ENCODE measurements at regions not wholly inside any gene's neighbourhood (a gene's known extent, or its start where the extent isn't known, plus 50 kb on each side); places are given as distances from the start of the nearest gene placed in this dataset.

GRCh38 chr19:29111576-29111975, 101.4 kb downstream of the UQCRFS1 start:
- H3K79me2 ChIP-seq (ENCODE audit: low read depth) = no peaks in the 10 kb centered on the region
- H2AFZ ChIP-seq = no peak overlapping the region
- no TSS peak for BruUV-seq (replicated peaks)
- no peaks in the 10 kb centered on the region for H3K9me3 ChIP-seq (ENCODE audit: insufficient read depth, low read depth)
- POLR2A ChIA-PET (ENCODE audit: unreplicated experiment) = no interaction called here
- no peak for DNase-seq
- H3F3A ChIP-seq (ENCODE audit: insufficient read depth, low read depth) = no peaks in the 10 kb centered on the region
- no peaks in the 10 kb centered on the region for H3K4me1 ChIP-seq (replicated peaks; ENCODE audit: insufficient read depth)
- H3K27me3 ChIP-seq (ENCODE audit: insufficient read depth, low read depth) = peaks cover 67% of the 10 kb centered on the region
- no peaks in the 10 kb centered on the region for H4K20me1 ChIP-seq (ENCODE audit: insufficient read depth)
- TF ChIP-seq EZH2 (IDR thresholded peaks at IDR 0.05; ENCODE audit: low read depth) = no peak
- TF ChIP-seq CTCF (conservative IDR thresholded peaks at IDR 0.05) = no peak
- intact Hi-C loops (cut with micrococcal nuclease; ENCODE audit: unreplicated experiment) = no loop called here
- H3K4me2 ChIP-seq = no peak overlapping the region
- CTCF ChIA-PET = no interaction called here
- no peaks in the 10 kb centered on the region for H3K36me3 ChIP-seq (ENCODE audit: low read depth)
- H3K9me2 ChIP-seq (ENCODE audit: insufficient read depth) = no peaks in the 10 kb centered on the region
- no peak overlapping the region for H3K27ac ChIP-seq
- H3K4me3 ChIP-seq = no peak overlapping the region

GRCh38 chr19:29107831-29108230, 105.1 kb downstream of the UQCRFS1 start:
- peaks cover 85% of the 10 kb centered on the region for H3K27me3 ChIP-seq (ENCODE audit: insufficient read depth, low read depth)
- CTCF ChIA-PET = no interaction called here
- no TSS peak for BruUV-seq (replicated peaks)

GRCh38 chr19:29106346-29106885, 106.5 kb downstream of the UQCRFS1 start:
- Histone ChIP-seq H3K4me2 (no peak overlapping the region), H3K79me2 (ENCODE audit: low read depth) (no peaks in the 10 kb centered on the region), H2AFZ (no peak overlapping the region), H3K27me3 (ENCODE audit: insufficient read depth, low read depth) (peaks cover 76% of the 10 kb centered on the region), H3K27ac (no peak overlapping the region), H3K4me1 (replicated peaks; ENCODE audit: insufficient read depth) (no peaks in the 10 kb centered on the region), H4K20me1 (ENCODE audit: insufficient read depth) (no peaks in the 10 kb centered on the region), H3F3A (ENCODE audit: insufficient read depth, low read depth) (peaks cover 6% of the 10 kb centered on the region; the same call in 1 of the 2 replicates), H3K36me3 (ENCODE audit: low read depth) (no peaks in the 10 kb centered on the region), H3K9me3 (ENCODE audit: insufficient read depth, low read depth) (no peaks in the 10 kb centered on the region), H3K9me2 (ENCODE audit: insufficient read depth) (no peaks in the 10 kb centered on the region), H3K4me3 (no peak overlapping the region)
- TF ChIP-seq CTCF (conservative IDR thresholded peaks at IDR 0.05) = no peak
- no peak for TF ChIP-seq EZH2 (IDR thresholded peaks at IDR 0.05; ENCODE audit: low read depth)
- CTCF ChIA-PET = no interaction called here
- DNase-seq = no peak
- no TSS peak for BruUV-seq (replicated peaks)
- POLR2A ChIA-PET (ENCODE audit: unreplicated experiment) = no interaction called here
- intact Hi-C loops (cut with micrococcal nuclease; ENCODE audit: unreplicated experiment) = no loop called here

More at GRCh38 chr19:29107831-29108230, 105.1 kb downstream of the UQCRFS1 start:
- Histone ChIP-seq H3K4me2 (no peak overlapping the region), H3K79me2 (ENCODE audit: low read depth) (no peaks in the 10 kb centered on the region), H3K27ac (no peak overlapping the region), H3K36me3 (ENCODE audit: low read depth) (no peaks in the 10 kb centered on the region), H3F3A (ENCODE audit: insufficient read depth, low read depth) (peaks cover 6% of the 10 kb centered on the region; the same call in 1 of the 2 replicates), H3K9me2 (ENCODE audit: insufficient read depth) (no peaks in the 10 kb centered on the region), H3K4me1 (replicated peaks; ENCODE audit: insufficient read depth) (no peaks in the 10 kb centered on the region), H3K9me3 (ENCODE audit: insufficient read depth, low read depth) (no peaks in the 10 kb centered on the region), H3K4me3 (no peak overlapping the region), H2AFZ (no peak overlapping the region), H4K20me1 (ENCODE audit: insufficient read depth) (no peaks in the 10 kb centered on the region)
- TF ChIP-seq EZH2 (IDR thresholded peaks at IDR 0.05; ENCODE audit: low read depth) (no peak), CTCF (conservative IDR thresholded peaks at IDR 0.05) (no peak)
- POLR2A ChIA-PET (ENCODE audit: unreplicated experiment) = no interaction called here
- intact Hi-C loops (cut with micrococcal nuclease; ENCODE audit: unreplicated experiment) = no loop called here
- DNase-seq = no peak

Measured in PC-9 (cell line).